H1 (cell line): ENCODE measurements at regions not wholly inside any gene's neighbourhood (a gene's known extent, or its start where the extent isn't known, plus 50 kb on each side); places are given as distances from the start of the nearest gene placed in this dataset.
A peak's percentile ranks its signal among the peaks of the same experiment; 100 is the strongest.

ENCODE experiments used
- MAFK ChIP-seq: IDR thresholded peaks from 2 replicates; pipeline ENCODE4 v1.6.1; 2012; ENCODE audit warnings: low read depth, mild to moderate bottlenecking, improper control_type of control experiment, low read length
- NANOG ChIP-seq: IDR thresholded peaks from 2 replicates; pipeline ENCODE4 v1.6.1; 2011; ENCODE audit warnings: low read length, low read depth, mild to moderate bottlenecking, inconsistent platforms; ENCODE audit not compliant: insufficient read depth, poor library complexity, severe bottlenecking
- POLR2A ChIP-seq, 2 experiments: IDR thresholded peaks; 1 replicate in 1 of 2; 2 replicates in 1 of 2; pipeline ENCODE4 v1.6.1; 2011; ENCODE audit warnings: low read depth in 2 of 2, low read length in 2 of 2, mild to moderate bottlenecking in 2 of 2; ENCODE audit errors: control extremely low read depth in 1 of 2
- TEAD4 ChIP-seq: IDR thresholded peaks from 2 replicates; pipeline ENCODE4 v1.6.1; 2012; ENCODE audit warnings: low read depth, low read length, inconsistent platforms, mixed read lengths
- TF ChIP-seq, protein P1 (sequence below): fragments of 300-600 bp; sonication (generic); IDR thresholded peaks from 2 replicates; pipeline ENCODE4 v1.7.1; 2012; ENCODE audit warnings: low read length, moderate library complexity, mild to moderate bottlenecking, inconsistent platforms; ENCODE audit not compliant: insufficient replicate concordance

- TF ChIP-seq, protein P1, sequence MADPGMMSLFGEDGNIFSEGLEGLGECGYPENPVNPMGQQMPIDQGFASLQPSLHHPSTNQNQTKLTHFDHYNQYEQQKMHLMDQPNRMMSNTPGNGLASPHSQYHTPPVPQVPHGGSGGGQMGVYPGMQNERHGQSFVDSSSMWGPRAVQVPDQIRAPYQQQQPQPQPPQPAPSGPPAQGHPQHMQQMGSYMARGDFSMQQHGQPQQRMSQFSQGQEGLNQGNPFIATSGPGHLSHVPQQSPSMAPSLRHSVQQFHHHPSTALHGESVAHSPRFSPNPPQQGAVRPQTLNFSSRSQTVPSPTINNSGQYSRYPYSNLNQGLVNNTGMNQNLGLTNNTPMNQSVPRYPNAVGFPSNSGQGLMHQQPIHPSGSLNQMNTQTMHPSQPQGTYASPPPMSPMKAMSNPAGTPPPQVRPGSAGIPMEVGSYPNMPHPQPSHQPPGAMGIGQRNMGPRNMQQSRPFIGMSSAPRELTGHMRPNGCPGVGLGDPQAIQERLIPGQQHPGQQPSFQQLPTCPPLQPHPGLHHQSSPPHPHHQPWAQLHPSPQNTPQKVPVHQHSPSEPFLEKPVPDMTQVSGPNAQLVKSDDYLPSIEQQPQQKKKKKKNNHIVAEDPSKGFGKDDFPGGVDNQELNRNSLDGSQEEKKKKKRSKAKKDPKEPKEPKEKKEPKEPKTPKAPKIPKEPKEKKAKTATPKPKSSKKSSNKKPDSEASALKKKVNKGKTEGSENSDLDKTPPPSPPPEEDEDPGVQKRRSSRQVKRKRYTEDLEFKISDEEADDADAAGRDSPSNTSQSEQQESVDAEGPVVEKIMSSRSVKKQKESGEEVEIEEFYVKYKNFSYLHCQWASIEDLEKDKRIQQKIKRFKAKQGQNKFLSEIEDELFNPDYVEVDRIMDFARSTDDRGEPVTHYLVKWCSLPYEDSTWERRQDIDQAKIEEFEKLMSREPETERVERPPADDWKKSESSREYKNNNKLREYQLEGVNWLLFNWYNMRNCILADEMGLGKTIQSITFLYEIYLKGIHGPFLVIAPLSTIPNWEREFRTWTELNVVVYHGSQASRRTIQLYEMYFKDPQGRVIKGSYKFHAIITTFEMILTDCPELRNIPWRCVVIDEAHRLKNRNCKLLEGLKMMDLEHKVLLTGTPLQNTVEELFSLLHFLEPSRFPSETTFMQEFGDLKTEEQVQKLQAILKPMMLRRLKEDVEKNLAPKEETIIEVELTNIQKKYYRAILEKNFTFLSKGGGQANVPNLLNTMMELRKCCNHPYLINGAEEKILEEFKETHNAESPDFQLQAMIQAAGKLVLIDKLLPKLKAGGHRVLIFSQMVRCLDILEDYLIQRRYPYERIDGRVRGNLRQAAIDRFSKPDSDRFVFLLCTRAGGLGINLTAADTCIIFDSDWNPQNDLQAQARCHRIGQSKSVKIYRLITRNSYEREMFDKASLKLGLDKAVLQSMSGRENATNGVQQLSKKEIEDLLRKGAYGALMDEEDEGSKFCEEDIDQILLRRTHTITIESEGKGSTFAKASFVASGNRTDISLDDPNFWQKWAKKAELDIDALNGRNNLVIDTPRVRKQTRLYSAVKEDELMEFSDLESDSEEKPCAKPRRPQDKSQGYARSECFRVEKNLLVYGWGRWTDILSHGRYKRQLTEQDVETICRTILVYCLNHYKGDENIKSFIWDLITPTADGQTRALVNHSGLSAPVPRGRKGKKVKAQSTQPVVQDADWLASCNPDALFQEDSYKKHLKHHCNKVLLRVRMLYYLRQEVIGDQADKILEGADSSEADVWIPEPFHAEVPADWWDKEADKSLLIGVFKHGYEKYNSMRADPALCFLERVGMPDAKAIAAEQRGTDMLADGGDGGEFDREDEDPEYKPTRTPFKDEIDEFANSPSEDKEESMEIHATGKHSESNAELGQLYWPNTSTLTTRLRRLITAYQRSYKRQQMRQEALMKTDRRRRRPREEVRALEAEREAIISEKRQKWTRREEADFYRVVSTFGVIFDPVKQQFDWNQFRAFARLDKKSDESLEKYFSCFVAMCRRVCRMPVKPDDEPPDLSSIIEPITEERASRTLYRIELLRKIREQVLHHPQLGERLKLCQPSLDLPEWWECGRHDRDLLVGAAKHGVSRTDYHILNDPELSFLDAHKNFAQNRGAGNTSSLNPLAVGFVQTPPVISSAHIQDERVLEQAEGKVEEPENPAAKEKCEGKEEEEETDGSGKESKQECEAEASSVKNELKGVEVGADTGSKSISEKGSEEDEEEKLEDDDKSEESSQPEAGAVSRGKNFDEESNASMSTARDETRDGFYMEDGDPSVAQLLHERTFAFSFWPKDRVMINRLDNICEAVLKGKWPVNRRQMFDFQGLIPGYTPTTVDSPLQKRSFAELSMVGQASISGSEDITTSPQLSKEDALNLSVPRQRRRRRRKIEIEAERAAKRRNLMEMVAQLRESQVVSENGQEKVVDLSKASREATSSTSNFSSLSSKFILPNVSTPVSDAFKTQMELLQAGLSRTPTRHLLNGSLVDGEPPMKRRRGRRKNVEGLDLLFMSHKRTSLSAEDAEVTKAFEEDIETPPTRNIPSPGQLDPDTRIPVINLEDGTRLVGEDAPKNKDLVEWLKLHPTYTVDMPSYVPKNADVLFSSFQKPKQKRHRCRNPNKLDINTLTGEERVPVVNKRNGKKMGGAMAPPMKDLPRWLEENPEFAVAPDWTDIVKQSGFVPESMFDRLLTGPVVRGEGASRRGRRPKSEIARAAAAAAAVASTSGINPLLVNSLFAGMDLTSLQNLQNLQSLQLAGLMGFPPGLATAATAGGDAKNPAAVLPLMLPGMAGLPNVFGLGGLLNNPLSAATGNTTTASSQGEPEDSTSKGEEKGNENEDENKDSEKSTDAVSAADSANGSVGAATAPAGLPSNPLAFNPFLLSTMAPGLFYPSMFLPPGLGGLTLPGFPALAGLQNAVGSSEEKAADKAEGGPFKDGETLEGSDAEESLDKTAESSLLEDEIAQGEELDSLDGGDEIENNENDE = peak; percentile 40
- peak; percentile 59 for TF ChIP-seq NANOG
- TF ChIP-seq POLR2A (IDR thresholded peaks at IDR 0.05; ENCODE audit: control extremely low read depth in 1 of 2, low read depth in 2 of 2, low read length in 2 of 2) = no peak
- TF ChIP-seq MAFK = no peak
- peak; percentile 50; the same call in 1 of the 2 replicates for TF ChIP-seq TEAD4
These were observed 113.9 kb downstream of the NKX6-1 start (continued) for GRCh38 chr4:84385203-84385602.
